ACHN (cell line): ENCODE measurements at regions not wholly inside any gene's neighbourhood (a gene's known extent, or its start where the extent isn't known, plus 50 kb on each side); places are given as distances from the start of the nearest gene placed in this dataset.

Experiments
- DNase-seq: peaks from one replicate; pipeline ENCODE4 v3.0.0-alpha.2; 2015
- in situ Hi-C: cut with HindIII; loops from 2 replicates; pipeline ENCODE4 v1.10.0; 2017; ENCODE audit warnings: low sequenced_read_pairs, low pct_ligation_motif_present, low pct_unique_long_range_greater_than_20kb

GRCh38 chr6:148649454-148649963 lies 97.3 kb upstream of the UST start:
- DNase-seq: no peak
- in situ Hi-C loops: no loop called here

GRCh38 chr6:148650941-148651505 lies 95.8 kb upstream of the UST start:
- in situ Hi-C loops: no loop called here

GRCh38 chr6:148652205-148652604 lies 94.6 kb upstream of the UST start:
- DNase-seq: no peak
- in situ Hi-C loops: no loop called here

More at GRCh38 chr6:148650941-148651505, 95.8 kb upstream of the UST start:
- no peak for DNase-seq

- DNase-seq: peak; percentile 15
- in situ Hi-C loops: no loop called here
These were observed 93.6 kb upstream of the UST start for GRCh38 chr6:148653138-148653776.

GRCh38 chr6:148657048-148657447 lies 89.8 kb upstream of the UST start:
- no peak for DNase-seq
- in situ Hi-C loops: no loop called here

- in situ Hi-C loops: no loop called here
- no peak for DNase-seq
These were observed 88.0 kb upstream of the UST start for GRCh38 chr6:148658681-148659430.

- in situ Hi-C loops: no loop called here
These were observed 79.4 kb upstream of the UST start for GRCh38 chr6:148667395-148667794.

GRCh38 chr6:148671085-148671484 lies 75.7 kb upstream of the UST start:
- no peak for DNase-seq
- in situ Hi-C loops: no loop called here

More at GRCh38 chr6:148667395-148667794, 79.4 kb upstream of the UST start:
- no peak for DNase-seq

- DNase-seq: no peak
- in situ Hi-C loops: no loop called here
These were observed 74.9 kb upstream of the UST start for GRCh38 chr6:148671952-148672351.

- in situ Hi-C loops: no loop called here
- DNase-seq: no peak
These were observed 72.5 kb upstream of the UST start for GRCh38 chr6:148674306-148674705.

GRCh38 chr6:148677594-148678476 lies 69.0 kb upstream of the UST start:
- no peak for DNase-seq
- in situ Hi-C loops: no loop called here

- no peak for DNase-seq
- in situ Hi-C loops: no loop called here
These were observed 68.1 kb upstream of the UST start for GRCh38 chr6:148678682-148679081.

- DNase-seq: no peak
- in situ Hi-C loops: no loop called here
These were observed 65.2 kb upstream of the UST start for GRCh38 chr6:148681666-148682065.

- in situ Hi-C loops: no loop called here
- no peak for DNase-seq
These were observed 64.6 kb upstream of the UST start for GRCh38 chr6:148682252-148682651.

GRCh38 chr6:148682990-148683389 lies 63.8 kb upstream of the UST start:
- no peak for DNase-seq
- in situ Hi-C loops: no loop called here

GRCh38 chr6:148689168-148689567 lies 57.7 kb upstream of the UST start:
- no peak for DNase-seq
- in situ Hi-C loops: no loop called here

- DNase-seq: peak; percentile 2
- in situ Hi-C loops: no loop called here
These were observed 52.8 kb upstream of the UST start for GRCh38 chr6:148693882-148694484.
